ENCODE measurements at regions not wholly inside any gene's neighbourhood (a gene's known extent, or its start where the extent isn't known, plus 50 kb on each side); places are given as distances from the start of the nearest gene placed in this dataset.

GRCh38 chrX:137848266-137848905 is 282.5 kb downstream of the ZIC3 start:
- Histone ChIP-seq H3K4me1 (ENCODE audit: control insufficient read depth, extremely low read depth, insufficient read depth, low read length) (no peaks in the 10 kb centered on the region), H3K36me3 (ENCODE audit: control insufficient read depth, insufficient read depth, low read length) (no peaks in the 10 kb centered on the region), H4K20me1 (ENCODE audit: control insufficient read depth, extremely low read depth, insufficient read depth, low read length) (no peaks in the 10 kb centered on the region), H3K4me3 (replicated peaks in 1 of 4; ENCODE audit: control extremely low read depth in 1 of 4, insufficient read depth in 1 of 4, low read depth in 3 of 4, low read length in 4 of 4) (no peak overlapping the region), H2AFZ (ENCODE audit: low read length) (no peak overlapping the region), H3K79me2 (ENCODE audit: control insufficient read depth, insufficient read depth, low read length) (no peaks in the 10 kb centered on the region), H3K27me3 (ENCODE audit: control insufficient read depth, insufficient read depth, low read length) (no peaks in the 10 kb centered on the region), H3K27ac (ENCODE audit: insufficient read depth, low read length) (no peak overlapping the region), H3K9ac (ENCODE audit: insufficient read depth, low read length) (no peak overlapping the region), H3K4me2 (ENCODE audit: extremely low read depth, insufficient read depth, low read length) (no peak overlapping the region), H3K9me3 (ENCODE audit: control insufficient read depth, insufficient read depth, low read depth, low read length) (no peaks in the 10 kb centered on the region)
- DNase-seq (ENCODE audit: low read depth in 2 of 2): no peak
- TF ChIP-seq, protein P1, sequence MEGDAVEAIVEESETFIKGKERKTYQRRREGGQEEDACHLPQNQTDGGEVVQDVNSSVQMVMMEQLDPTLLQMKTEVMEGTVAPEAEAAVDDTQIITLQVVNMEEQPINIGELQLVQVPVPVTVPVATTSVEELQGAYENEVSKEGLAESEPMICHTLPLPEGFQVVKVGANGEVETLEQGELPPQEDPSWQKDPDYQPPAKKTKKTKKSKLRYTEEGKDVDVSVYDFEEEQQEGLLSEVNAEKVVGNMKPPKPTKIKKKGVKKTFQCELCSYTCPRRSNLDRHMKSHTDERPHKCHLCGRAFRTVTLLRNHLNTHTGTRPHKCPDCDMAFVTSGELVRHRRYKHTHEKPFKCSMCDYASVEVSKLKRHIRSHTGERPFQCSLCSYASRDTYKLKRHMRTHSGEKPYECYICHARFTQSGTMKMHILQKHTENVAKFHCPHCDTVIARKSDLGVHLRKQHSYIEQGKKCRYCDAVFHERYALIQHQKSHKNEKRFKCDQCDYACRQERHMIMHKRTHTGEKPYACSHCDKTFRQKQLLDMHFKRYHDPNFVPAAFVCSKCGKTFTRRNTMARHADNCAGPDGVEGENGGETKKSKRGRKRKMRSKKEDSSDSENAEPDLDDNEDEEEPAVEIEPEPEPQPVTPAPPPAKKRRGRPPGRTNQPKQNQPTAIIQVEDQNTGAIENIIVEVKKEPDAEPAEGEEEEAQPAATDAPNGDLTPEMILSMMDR (conservative IDR thresholded peaks at IDR 0.05 in 1 of 2, IDR thresholded peaks at IDR 0.05 in 1 of 2; ENCODE audit: low read depth in 1 of 2, low read length in 2 of 2): no peak
- TF ChIP-seq EZH2 (IDR thresholded peaks at IDR 0.05; ENCODE audit: low read length, missing control alignments): no peak

DNA sequence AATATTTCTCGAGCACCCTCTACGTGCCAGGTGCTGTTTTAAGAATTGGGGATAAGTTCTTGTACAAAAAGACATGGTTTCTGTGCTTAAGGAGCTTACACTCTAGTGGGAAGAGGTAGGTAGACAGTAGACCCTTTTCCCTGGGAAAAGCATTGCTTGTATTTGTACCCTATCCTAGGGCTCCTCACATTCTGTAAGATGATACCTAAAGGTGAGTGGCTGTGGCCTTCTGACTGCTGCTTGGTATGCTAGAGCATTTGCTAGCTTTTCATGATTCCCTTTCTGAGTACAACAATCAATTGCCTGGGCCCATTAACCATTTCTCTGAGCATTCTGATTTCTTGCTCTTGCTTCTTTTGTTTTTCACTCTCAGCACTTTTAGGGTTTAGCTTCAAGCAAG is 286.6 kb downstream of the ZIC3 start:
- no peak for DNase-seq (ENCODE audit: low read depth in 2 of 2)
- Histone ChIP-seq H3K27ac (ENCODE audit: insufficient read depth, low read length) (no peak overlapping the region), H3K9ac (ENCODE audit: insufficient read depth, low read length) (no peak overlapping the region), H3K36me3 (ENCODE audit: control insufficient read depth, insufficient read depth, low read length) (no peaks in the 10 kb centered on the region), H4K20me1 (ENCODE audit: control insufficient read depth, extremely low read depth, insufficient read depth, low read length) (no peaks in the 10 kb centered on the region), H3K9me3 (ENCODE audit: control insufficient read depth, insufficient read depth, low read depth, low read length) (no peaks in the 10 kb centered on the region), H3K79me2 (ENCODE audit: control insufficient read depth, insufficient read depth, low read length) (no peaks in the 10 kb centered on the region), H3K4me2 (ENCODE audit: extremely low read depth, insufficient read depth, low read length) (no peak overlapping the region), H2AFZ (ENCODE audit: low read length) (no peak overlapping the region), H3K27me3 (ENCODE audit: control insufficient read depth, insufficient read depth, low read length) (no peaks in the 10 kb centered on the region), H3K4me1 (ENCODE audit: control insufficient read depth, extremely low read depth, insufficient read depth, low read length) (no peaks in the 10 kb centered on the region), H3K4me3 (replicated peaks in 1 of 4; ENCODE audit: control extremely low read depth in 1 of 4, insufficient read depth in 1 of 4, low read depth in 3 of 4, low read length in 4 of 4) (no peak overlapping the region)
- no peak for TF ChIP-seq EZH2 (IDR thresholded peaks at IDR 0.05; ENCODE audit: low read length, missing control alignments)
- TF ChIP-seq, protein P1 (conservative IDR thresholded peaks at IDR 0.05 in 1 of 2, IDR thresholded peaks at IDR 0.05 in 1 of 2; ENCODE audit: low read depth in 1 of 2, low read length in 2 of 2): no peak

GRCh38 chrX:137855490-137855889 is 289.6 kb downstream of the ZIC3 start:
- no peaks in the 10 kb centered on the region for H3K79me2 ChIP-seq (ENCODE audit: control insufficient read depth, insufficient read depth, low read length)
- H3K4me3 ChIP-seq (replicated peaks in 1 of 4; ENCODE audit: control extremely low read depth in 1 of 4, insufficient read depth in 1 of 4, low read depth in 3 of 4, low read length in 4 of 4): no peak overlapping the region

More at GRCh38 chrX:137855490-137855889, 289.6 kb downstream of the ZIC3 start:
- H3K27me3 ChIP-seq (ENCODE audit: control insufficient read depth, insufficient read depth, low read length): no peaks in the 10 kb centered on the region
- H4K20me1 ChIP-seq (ENCODE audit: control insufficient read depth, extremely low read depth, insufficient read depth, low read length): no peaks in the 10 kb centered on the region
- TF ChIP-seq, protein P1 (conservative IDR thresholded peaks at IDR 0.05 in 1 of 2, IDR thresholded peaks at IDR 0.05 in 1 of 2; ENCODE audit: low read depth in 1 of 2, low read length in 2 of 2): no peak
- no peak for TF ChIP-seq EZH2 (IDR thresholded peaks at IDR 0.05; ENCODE audit: low read length, missing control alignments)
- no peak for DNase-seq (ENCODE audit: low read depth in 2 of 2)
- no peaks in the 10 kb centered on the region for H3K4me1 ChIP-seq (ENCODE audit: control insufficient read depth, extremely low read depth, insufficient read depth, low read length)
- H3K9me3 ChIP-seq (ENCODE audit: control insufficient read depth, insufficient read depth, low read depth, low read length): no peaks in the 10 kb centered on the region
- H3K27ac ChIP-seq (ENCODE audit: insufficient read depth, low read length): no peak overlapping the region
- no peak overlapping the region for H2AFZ ChIP-seq (ENCODE audit: low read length)
- no peak overlapping the region for H3K9ac ChIP-seq (ENCODE audit: insufficient read depth, low read length)
- no peaks in the 10 kb centered on the region for H3K36me3 ChIP-seq (ENCODE audit: control insufficient read depth, insufficient read depth, low read length)
- no peak overlapping the region for H3K4me2 ChIP-seq (ENCODE audit: extremely low read depth, insufficient read depth, low read length)

Data from fibroblast of lung (primary cell).